ENCODE measurements at regions not wholly inside any gene's neighbourhood (a gene's known extent, or its start where the extent isn't known, plus 50 kb on each side); places are given as distances from the start of the nearest gene placed in this dataset.

- TF ChIP-seq ATF3 (IDR thresholded peaks at IDR 0.05) (no peak), ATF3 (CRISPR knock-in tag; conservative IDR thresholded peaks at IDR 0.05) (no peak), KLF13 (tag; IDR thresholded peaks at IDR 0.05; ENCODE audit: borderline replicate concordance, low read depth) (no peak), HMGN3 (IDR thresholded peaks at IDR 0.05; ENCODE audit: borderline replicate concordance, extremely low read depth, insufficient read length, low read depth, low read length) (no peak), U2AF2 (optimal IDR thresholded peaks at IDR 0.05; ENCODE audit: low read depth, low read length) (no peak), HINFP (tag; conservative IDR thresholded peaks at IDR 0.05; ENCODE audit: low read depth) (no peak), CEBPB (tag; IDR thresholded peaks at IDR 0.05) (no peak), ZNF696 (CRISPR knock-in tag; conservative IDR thresholded peaks at IDR 0.05) (no peak), GABPB1 (CRISPR knock-in tag; IDR thresholded peaks at IDR 0.05) (no peak), ZNF124 (CRISPR knock-in tag; IDR thresholded peaks at IDR 0.05) (no peak), CBFA2T3 (IDR thresholded peaks at IDR 0.05) (no peak), ZNF3 (CRISPR knock-in tag; IDR thresholded peaks at IDR 0.05) (no peak), DIDO1 (tag; IDR thresholded peaks at IDR 0.05; ENCODE audit: low read depth) (no peak), OTX1 (CRISPR knock-in tag; IDR thresholded peaks at IDR 0.05) (no peak), ZNF695 (CRISPR knock-in tag; IDR thresholded peaks at IDR 0.05) (no peak)
- TF ChIP-seq, protein P1, sequence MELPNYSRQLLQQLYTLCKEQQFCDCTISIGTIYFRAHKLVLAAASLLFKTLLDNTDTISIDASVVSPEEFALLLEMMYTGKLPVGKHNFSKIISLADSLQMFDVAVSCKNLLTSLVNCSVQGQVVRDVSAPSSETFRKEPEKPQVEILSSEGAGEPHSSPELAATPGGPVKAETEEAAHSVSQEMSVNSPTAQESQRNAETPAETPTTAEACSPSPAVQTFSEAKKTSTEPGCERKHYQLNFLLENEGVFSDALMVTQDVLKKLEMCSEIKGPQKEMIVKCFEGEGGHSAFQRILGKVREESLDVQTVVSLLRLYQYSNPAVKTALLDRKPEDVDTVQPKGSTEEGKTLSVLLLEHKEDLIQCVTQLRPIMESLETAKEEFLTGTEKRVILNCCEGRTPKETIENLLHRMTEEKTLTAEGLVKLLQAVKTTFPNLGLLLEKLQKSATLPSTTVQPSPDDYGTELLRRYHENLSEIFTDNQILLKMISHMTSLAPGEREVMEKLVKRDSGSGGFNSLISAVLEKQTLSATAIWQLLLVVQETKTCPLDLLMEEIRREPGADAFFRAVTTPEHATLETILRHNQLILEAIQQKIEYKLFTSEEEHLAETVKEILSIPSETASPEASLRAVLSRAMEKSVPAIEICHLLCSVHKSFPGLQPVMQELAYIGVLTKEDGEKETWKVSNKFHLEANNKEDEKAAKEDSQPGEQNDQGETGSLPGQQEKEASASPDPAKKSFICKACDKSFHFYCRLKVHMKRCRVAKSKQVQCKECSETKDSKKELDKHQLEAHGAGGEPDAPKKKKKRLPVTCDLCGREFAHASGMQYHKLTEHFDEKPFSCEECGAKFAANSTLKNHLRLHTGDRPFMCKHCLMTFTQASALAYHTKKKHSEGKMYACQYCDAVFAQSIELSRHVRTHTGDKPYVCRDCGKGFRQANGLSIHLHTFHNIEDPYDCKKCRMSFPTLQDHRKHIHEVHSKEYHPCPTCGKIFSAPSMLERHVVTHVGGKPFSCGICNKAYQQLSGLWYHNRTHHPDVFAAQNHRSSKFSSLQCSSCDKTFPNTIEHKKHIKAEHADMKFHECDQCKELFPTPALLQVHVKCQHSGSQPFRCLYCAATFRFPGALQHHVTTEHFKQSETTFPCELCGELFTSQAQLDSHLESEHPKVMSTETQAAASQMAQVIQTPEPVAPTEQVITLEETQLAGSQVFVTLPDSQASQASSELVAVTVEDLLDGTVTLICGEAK (IDR thresholded peaks at IDR 0.05) = no peak
- TF ChIP-seq, protein P1 (CRISPR knock-in tag; IDR thresholded peaks at IDR 0.05) = no peak
These were observed 793.7 kb upstream of the ARGLU1 start (continued) for GRCh38 chr13:107361666-107362065.

Data from K562 (cell line).